Iris pigment epithelial cell (primary cell): ENCODE measurements at regions not wholly inside any gene's neighbourhood (a gene's known extent, or its start where the extent isn't known, plus 50 kb on each side); places are given as distances from the start of the nearest gene placed in this dataset.

Source experiments
- DNase-seq: peaks from one replicate; pipeline ENCODE4 v3.0.0-alpha.2; 2011; ENCODE audit warnings: low read depth

GRCh38 chr6:95357380-95358020 is 219.8 kb upstream of the MANEA start:
- no peak for DNase-seq

GRCh38 chr6:95364016-95364604 is 213.2 kb upstream of the MANEA start:
- peak; percentile 16 for DNase-seq

GRCh38 chr6:95365454-95365853 is 211.9 kb upstream of the MANEA start:
- no peak for DNase-seq

GRCh38 chr6:95366414-95366813 is 210.9 kb upstream of the MANEA start:
- DNase-seq, result no peak

- no peak for DNase-seq
Observed at GRCh38 chr6:95383878-95384277, 193.5 kb upstream of the MANEA start.

GRCh38 chr6:95384988-95385387 is 192.3 kb upstream of the MANEA start:
- DNase-seq, result no peak

- no peak for DNase-seq
Observed at GRCh38 chr6:95387845-95388244, 189.5 kb upstream of the MANEA start.

GRCh38 chr6:95404777-95405176 is 172.6 kb upstream of the MANEA start:
- DNase-seq, result no peak

- no peak for DNase-seq
Observed at GRCh38 chr6:95408111-95408510, 169.2 kb upstream of the MANEA start.

- DNase-seq, result no peak
Observed at GRCh38 chr6:95410168-95410567, 167.2 kb upstream of the MANEA start.

GRCh38 chr6:95413789-95414188 is 163.5 kb upstream of the MANEA start:
- DNase-seq, result no peak

- no peak for DNase-seq
Observed at GRCh38 chr6:95417856-95418255, 159.5 kb upstream of the MANEA start.

- no peak for DNase-seq
Observed at GRCh38 chr6:95420792-95421191, 156.5 kb upstream of the MANEA start.

GRCh38 chr6:95423331-95423730 is 154.0 kb upstream of the MANEA start:
- no peak for DNase-seq

- peak; percentile 39 for DNase-seq
Observed at GRCh38 chr6:95431637-95432228, 145.6 kb upstream of the MANEA start.

GRCh38 chr6:95439741-95440140 is 137.6 kb upstream of the MANEA start:
- DNase-seq, result no peak

- DNase-seq, result no peak
Observed at GRCh38 chr6:95448208-95448607, 129.1 kb upstream of the MANEA start.

GRCh38 chr6:95469511-95469910 is 107.8 kb upstream of the MANEA start:
- DNase-seq, result no peak

- no peak for DNase-seq
Observed at GRCh38 chr6:95478941-95479340, 98.4 kb upstream of the MANEA start.

GRCh38 chr6:95487817-95488216 is 89.5 kb upstream of the MANEA start:
- DNase-seq, result no peak

GRCh38 chr6:95489185-95489863 is 88.0 kb upstream of the MANEA start:
- no peak for DNase-seq

- no peak for DNase-seq
Observed at GRCh38 chr6:95496769-95497426, 80.4 kb upstream of the MANEA start.
